IPS-15b (cell line): ENCODE measurements at regions not wholly inside any gene's neighbourhood (a gene's known extent, or its start where the extent isn't known, plus 50 kb on each side); places are given as distances from the start of the nearest gene placed in this dataset.
"Not testable (repeated sequence)": the region's sequence is repeated elsewhere in the genome, so short reads cannot be mapped to it uniquely, and the experiment has no call there.

ENCODE experiments used
- H3K27me3 ChIP-seq: one replicate; pipeline ENCODE4 v1.6.1; 2013; ENCODE audit warnings: low read length; ENCODE audit not compliant: control insufficient read depth, insufficient read depth
- H3K36me3 ChIP-seq: one replicate; pipeline ENCODE4 v1.6.1; 2013; ENCODE audit warnings: low read length; ENCODE audit not compliant: control insufficient read depth, insufficient read depth
- H3K4me1 ChIP-seq: one replicate; pipeline ENCODE4 v1.6.1; 2013; ENCODE audit warnings: mild to moderate bottlenecking, low read length; ENCODE audit not compliant: control insufficient read depth, insufficient read depth
- H3K4me3 ChIP-seq: one replicate; pipeline ENCODE4 v1.5.1; 2013; ENCODE audit warnings: low read depth, low read length
- H3K9ac ChIP-seq: one replicate; pipeline ENCODE4 v1.6.1; 2013; ENCODE audit warnings: low read depth, mild to moderate bottlenecking, low read length
- H3K9me3 ChIP-seq: one replicate; pipeline ENCODE4 v1.6.1; 2013; ENCODE audit warnings: mild to moderate bottlenecking, low read length; ENCODE audit not compliant: control insufficient read depth, insufficient read depth

GRCh38 chr4:13921805-13922204 lies 294.3 kb upstream of the BOD1L1 start:
- Histone ChIP-seq H3K9me3 (no peaks in the 10 kb centered on the region), H3K4me3 (no peak overlapping the region), H3K9ac (no peak overlapping the region), H3K4me1 (peaks cover 7% of the 10 kb centered on the region), H3K27me3 (no peaks in the 10 kb centered on the region), H3K36me3 (no peaks in the 10 kb centered on the region)

GRCh38 chr4:13922459-13922858 lies 294.9 kb upstream of the BOD1L1 start:
- no peak overlapping the region for H3K9ac ChIP-seq
- no peaks in the 10 kb centered on the region for H3K36me3 ChIP-seq
- H3K4me1 ChIP-seq: peaks cover 7% of the 10 kb centered on the region
- H3K4me3 ChIP-seq: no peak overlapping the region
- no peaks in the 10 kb centered on the region for H3K27me3 ChIP-seq
- no peaks in the 10 kb centered on the region for H3K9me3 ChIP-seq

DNA sequence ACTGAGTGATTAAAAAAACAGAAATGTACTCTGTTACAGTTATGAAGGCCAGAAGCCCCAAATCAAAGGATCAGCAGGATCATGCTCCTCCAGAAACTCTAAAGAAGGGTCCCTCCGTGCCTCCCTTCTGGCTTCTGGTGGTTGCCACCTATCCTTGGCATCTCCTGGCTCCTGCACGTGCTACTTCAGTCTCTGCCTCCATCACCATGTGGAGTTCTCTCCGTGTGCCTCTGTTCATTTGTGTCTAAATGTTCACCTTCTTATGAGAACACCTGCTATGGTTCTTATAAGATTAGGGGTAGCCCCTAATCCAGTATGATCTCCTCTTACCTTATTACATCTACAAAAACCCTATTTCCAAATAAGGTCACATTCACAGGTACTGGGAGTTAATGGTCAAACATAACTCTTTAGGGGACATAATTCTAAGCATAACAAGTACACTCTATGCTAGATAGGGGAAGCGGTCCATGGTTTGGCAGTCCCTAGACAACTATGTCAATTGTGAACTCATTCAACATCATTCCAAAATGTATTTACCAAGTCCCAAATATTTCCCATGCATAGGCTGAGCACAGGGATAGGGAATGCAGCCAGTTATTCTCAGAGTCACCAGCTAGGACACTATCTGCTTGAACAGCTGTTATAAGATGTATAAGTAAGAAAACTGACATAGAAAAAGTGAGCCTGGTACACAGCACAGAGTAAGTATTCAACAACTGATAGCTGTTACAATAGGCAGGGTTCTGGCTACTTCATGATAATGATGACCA lies 295.5 kb upstream of the BOD1L1 start:
- H3K4me1 ChIP-seq: peaks cover 7% of the 10 kb centered on the region

DNA sequence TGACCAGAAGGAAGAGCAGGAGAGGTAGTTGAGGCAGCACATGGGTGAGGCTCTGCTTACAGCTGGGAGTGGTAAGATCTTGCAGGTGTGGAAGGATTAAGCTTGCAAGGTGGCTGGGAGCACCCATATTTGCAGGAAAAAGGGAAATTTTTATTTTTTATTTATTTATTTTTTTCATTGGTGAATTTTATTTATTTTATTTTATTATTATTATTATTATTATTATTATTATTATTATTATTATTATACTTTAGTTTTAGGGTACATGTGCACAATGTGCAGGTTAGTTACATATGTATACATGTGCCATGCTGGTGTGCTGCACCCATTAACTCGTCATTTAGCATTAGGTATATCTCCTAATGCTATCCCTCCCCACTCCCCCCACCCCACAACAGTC lies 297.4 kb upstream of the BOD1L1 start:
- H3K27me3 ChIP-seq, H3K9me3 ChIP-seq, H3K4me1 ChIP-seq, H3K4me3 ChIP-seq, H3K9ac ChIP-seq, H3K36me3 ChIP-seq: not testable (repeated sequence)

More for the DNA sequence above, 295.5 kb upstream of the BOD1L1 start:
- Histone ChIP-seq H3K9ac (no peak overlapping the region), H3K4me3 (no peak overlapping the region), H3K36me3 (no peaks in the 10 kb centered on the region), H3K9me3 (no peaks in the 10 kb centered on the region), H3K27me3 (no peaks in the 10 kb centered on the region)

DNA sequence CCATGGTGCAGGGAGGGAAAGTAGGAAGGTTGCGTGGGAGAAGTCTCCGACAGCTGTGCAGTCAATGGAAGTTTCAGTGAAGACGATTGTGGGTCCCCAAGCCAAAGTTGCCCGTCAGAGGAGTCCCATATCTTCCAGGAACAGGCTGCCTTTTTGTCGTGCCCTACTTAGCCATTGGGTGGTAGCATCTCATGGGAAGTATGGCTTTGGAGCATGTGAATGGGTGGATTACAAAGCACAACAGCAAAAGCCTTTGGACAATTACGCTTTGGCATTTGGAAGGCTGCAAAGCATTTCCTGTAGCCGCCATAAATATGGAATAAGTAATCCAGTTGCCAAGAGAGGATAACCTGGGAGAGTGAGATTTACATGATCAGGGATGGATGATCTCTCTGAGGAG lies 300.7 kb upstream of the BOD1L1 start:
- Histone ChIP-seq H3K9ac (no peak overlapping the region), H3K9me3 (no peaks in the 10 kb centered on the region), H3K4me1 (no peaks in the 10 kb centered on the region), H3K27me3 (no peaks in the 10 kb centered on the region), H3K4me3 (no peak overlapping the region), H3K36me3 (no peaks in the 10 kb centered on the region)

DNA sequence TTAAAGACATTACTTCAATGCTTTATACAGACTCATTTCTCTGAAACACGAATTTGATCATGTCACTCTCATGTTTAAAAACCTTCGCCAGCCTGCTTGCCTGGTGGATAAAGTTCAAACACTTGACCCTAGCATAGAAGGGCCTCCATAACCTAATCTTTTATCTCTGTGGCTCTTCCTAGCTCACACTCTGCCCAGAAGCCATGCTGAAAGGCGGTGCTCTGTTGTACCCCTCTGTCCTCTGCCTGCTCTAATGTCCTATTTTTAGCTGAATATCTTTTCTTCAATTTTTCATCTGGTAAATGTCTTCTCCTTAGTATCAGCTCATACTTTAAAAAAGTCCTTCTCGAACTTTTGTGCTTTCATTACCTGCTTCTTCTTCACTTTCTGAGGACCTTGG lies 302.6 kb upstream of the BOD1L1 start:
- H3K4me1 ChIP-seq: no peaks in the 10 kb centered on the region
- no peak overlapping the region for H3K4me3 ChIP-seq
- no peaks in the 10 kb centered on the region for H3K9me3 ChIP-seq

DNA sequence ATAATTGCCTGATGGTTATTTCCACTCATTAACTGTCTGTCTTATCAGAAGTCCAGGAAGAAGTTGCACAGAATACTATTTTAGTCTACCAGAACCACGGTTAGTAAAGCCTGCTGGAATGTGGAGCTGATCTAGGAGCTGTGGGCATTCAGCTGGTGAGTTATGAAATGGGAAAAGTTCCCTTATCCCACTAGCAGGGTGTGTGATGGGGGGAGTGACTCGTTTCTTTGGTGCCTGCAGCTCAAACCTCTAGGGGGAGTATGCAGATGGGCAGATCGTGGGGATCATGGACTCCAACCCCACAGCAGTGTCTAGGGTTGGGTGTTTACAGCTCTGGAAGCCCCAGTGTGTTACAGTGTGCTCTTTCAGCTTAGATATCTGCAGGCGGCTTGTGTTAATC lies 305.7 kb upstream of the BOD1L1 start:
- Histone ChIP-seq H3K9me3 (no peaks in the 10 kb centered on the region), H3K27me3 (no peaks in the 10 kb centered on the region), H3K4me1 (no peaks in the 10 kb centered on the region), H3K4me3 (no peak overlapping the region), H3K36me3 (no peaks in the 10 kb centered on the region), H3K9ac (no peak overlapping the region)

More for the DNA sequence above, 302.6 kb upstream of the BOD1L1 start:
- H3K9ac ChIP-seq: no peak overlapping the region
- no peaks in the 10 kb centered on the region for H3K36me3 ChIP-seq
- no peaks in the 10 kb centered on the region for H3K27me3 ChIP-seq

DNA sequence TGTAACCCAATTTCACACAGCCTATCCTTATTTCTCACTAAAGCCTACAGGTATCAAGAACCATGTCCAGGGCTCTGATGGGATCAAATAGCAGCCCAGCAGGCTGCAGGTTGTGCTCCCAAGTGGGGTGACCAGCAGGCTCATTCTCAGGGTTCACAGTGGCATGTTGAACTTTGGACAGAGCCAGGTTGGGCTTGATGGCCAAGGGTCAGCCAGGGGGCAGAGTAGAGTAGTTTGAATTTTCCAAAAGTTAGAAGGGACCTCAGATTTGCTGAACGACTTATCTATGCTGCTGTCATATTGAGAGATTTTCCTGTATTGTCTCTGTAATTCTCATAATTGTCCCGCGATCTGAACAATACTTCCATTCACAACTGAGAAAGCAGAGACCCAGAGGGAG lies 310.8 kb upstream of the BOD1L1 start:
- Histone ChIP-seq H3K9me3 (no peaks in the 10 kb centered on the region), H3K4me1 (no peaks in the 10 kb centered on the region), H3K27me3 (no peaks in the 10 kb centered on the region), H3K36me3 (no peaks in the 10 kb centered on the region), H3K4me3 (no peak overlapping the region), H3K9ac (no peak overlapping the region)

- Histone ChIP-seq H3K27me3 (no peaks in the 10 kb centered on the region), H3K4me1 (no peaks in the 10 kb centered on the region), H3K9ac (no peak overlapping the region), H3K4me3 (no peak overlapping the region), H3K9me3 (no peaks in the 10 kb centered on the region), H3K36me3 (no peaks in the 10 kb centered on the region)
Measured at GRCh38 chr4:13940921-13941320, 313.4 kb upstream of the BOD1L1 start.

DNA sequence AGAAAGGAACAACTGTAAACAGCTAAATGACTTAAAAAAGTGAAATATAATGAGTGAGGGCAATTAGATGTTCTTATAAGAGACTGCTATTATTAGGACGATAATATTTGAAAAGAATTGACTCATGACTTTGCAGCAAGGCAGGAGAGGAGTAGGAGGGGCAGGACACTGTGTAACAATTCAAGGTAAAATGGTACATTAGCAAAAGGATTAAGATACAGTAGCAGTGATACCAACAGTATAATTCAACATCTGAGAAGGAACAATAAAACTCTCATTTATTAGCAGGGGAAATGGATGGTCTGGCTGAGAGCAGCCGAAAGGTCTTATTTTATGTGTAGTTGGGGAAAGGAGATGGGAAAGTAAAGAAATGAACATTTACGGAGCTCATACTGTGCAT lies 315.5 kb upstream of the BOD1L1 start:
- Histone ChIP-seq H3K9me3 (no peaks in the 10 kb centered on the region), H3K27me3 (no peaks in the 10 kb centered on the region), H3K36me3 (no peaks in the 10 kb centered on the region), H3K4me1 (no peaks in the 10 kb centered on the region), H3K4me3 (no peak overlapping the region), H3K9ac (no peak overlapping the region)

- H3K36me3 ChIP-seq: no peaks in the 10 kb centered on the region
- no peaks in the 10 kb centered on the region for H3K4me1 ChIP-seq
- H3K9me3 ChIP-seq: no peaks in the 10 kb centered on the region
- H3K27me3 ChIP-seq: no peaks in the 10 kb centered on the region
- H3K4me3 ChIP-seq: no peak overlapping the region
- H3K9ac ChIP-seq: no peak overlapping the region
Measured at GRCh38 chr4:13944095-13944511, 316.6 kb upstream of the BOD1L1 start.

DNA sequence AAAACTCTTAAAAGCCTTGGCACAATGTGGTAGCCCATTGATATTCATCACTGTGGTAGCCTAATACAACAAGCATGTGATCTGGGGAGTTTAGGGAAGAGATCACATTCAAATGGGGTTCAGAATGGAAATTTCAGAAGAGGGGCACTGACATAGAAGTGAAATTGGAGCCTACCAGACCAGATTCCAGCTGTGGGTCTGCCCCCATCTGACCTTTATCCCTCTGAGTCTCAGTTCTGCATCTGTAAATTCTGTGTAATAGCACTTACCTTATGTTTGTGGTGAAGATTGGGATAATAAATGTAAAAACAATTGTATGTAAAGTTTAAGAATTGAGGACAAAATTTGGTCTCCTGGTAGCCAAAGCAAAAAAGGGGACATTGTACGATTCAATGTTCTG lies 320.4 kb upstream of the BOD1L1 start:
- no peaks in the 10 kb centered on the region for H3K9me3 ChIP-seq
- no peaks in the 10 kb centered on the region for H3K4me1 ChIP-seq
- H3K4me3 ChIP-seq: no peak overlapping the region
- H3K36me3 ChIP-seq: no peaks in the 10 kb centered on the region
- H3K27me3 ChIP-seq: no peaks in the 10 kb centered on the region
- no peak overlapping the region for H3K9ac ChIP-seq
